Heart left ventricle (tissue), 16 donors: ENCODE measurements at regions not wholly inside any gene's neighbourhood (a gene's known extent, or its start where the extent isn't known, plus 50 kb on each side); places are given as distances from the start of the nearest gene placed in this dataset.

Experiments used
- ATAC-seq, 4 donors: fragments of 200-7000 bp; cut with Tn5 transposase; one replicate each; pipeline ENCODE4 v1.9.1; 2020 to 2022; ENCODE audit warnings: moderate library complexity in 4 of 4, mild to moderate bottlenecking in 3 of 4, moderate number of reproducible peaks in 1 of 4
- DNase-seq, 5 donors: peaks; one replicate each; pipeline ENCODE4 v3.0.0-alpha.2; 2020
- H3K27ac ChIP-seq, 12 donors: fragments of 200-600 bp; sonication (generic) in 4 of 12; one replicate each; pipeline versions ENCODE4 v1.5.0 to v1.8.0; 2016 to 2022; ENCODE audit warnings: mild to moderate bottlenecking in 2 of 12
- H3K27me3 ChIP-seq, 9 donors: fragments of 200-600 bp; sonication (generic) in 2 of 9; one replicate each; pipeline versions ENCODE4 v1.5.1 to v1.8.0; 2016 to 2022; ENCODE audit warnings: mild to moderate bottlenecking in 3 of 9
- H3K36me3 ChIP-seq, 9 donors: fragments of 200-600 bp; sonication (generic) in 2 of 9; one replicate each; pipeline versions ENCODE4 v1.5.0 to v1.8.0; 2018 to 2022; ENCODE audit warnings: mild to moderate bottlenecking in 2 of 9
- H3K4me1 ChIP-seq, 12 donors: fragments of 200-600 bp; sonication (generic) in 4 of 12; one replicate each; pipeline versions ENCODE4 v1.5.0 to v1.8.0; 2016 to 2022; ENCODE audit warnings: mild to moderate bottlenecking in 3 of 12
- H3K4me3 ChIP-seq, 12 donors: fragments of 200-600 bp; sonication (generic) in 4 of 12; one replicate each; pipeline versions ENCODE4 v1.5.0 to v1.8.0; 2017 to 2022; ENCODE audit warnings: mild to moderate bottlenecking in 9 of 12, moderate library complexity in 4 of 12
- H3K9me3 ChIP-seq, 12 donors: fragments of 200-600 bp; sonication (generic) in 4 of 12; one replicate each; pipeline versions ENCODE4 v1.5.0 to v1.8.0; 2016 to 2022; ENCODE audit warnings: mild to moderate bottlenecking in 1 of 12
- POLR2A ChIP-seq, 2 donors: fragments of 450-650 bp; IDR thresholded peaks; one replicate each; pipeline ENCODE4 v1.6.1; 2017; ENCODE audit warnings: antibody characterized with exemption in 2 of 2, mild to moderate bottlenecking in 2 of 2, moderate library complexity in 2 of 2
- WGBS, 4 donors: extraction: QIAGEN DNeasy Blood & Tissue Kit in 2 of 4; methylation state at CpG; one replicate each; pipeline versions ENCODE4 v1.1.5 to v1.1.7; 2013 to 2018; 5-methylcytosine and 5-hydroxymethylcytosine counted together
- intact Hi-C, 10 donors: fragments of 100-400 bp; cut with DNase I; formaldehyde crosslinking; loops; one replicate each; pipeline versions ENCODE4 v1.11.1 to v1.14.2; 2022
- TF ChIP-seq, protein P1 (sequence below), 12 donors: fragments of 200-600 bp; sonication (generic) in 4 of 12; IDR thresholded peaks; one replicate each; pipeline versions ENCODE4 v1.5.0 to v1.8.0; 2018 to 2022; ENCODE audit warnings: antibody characterized with exemption in 12 of 12, mild to moderate bottlenecking in 5 of 12
- donor health status: ischemic (EF 13 %, LVEDD 7.1; RV severe dilation, severe dysfunction).
- donor health status: healthy with polysubstance abuse.
- donor health status: DM: no; HTN: yes; CAD: no.
- donor health status: DM: no; HTN: no; CAD: no.
- donor health status: ischemic (EF 25% LVEDD 6.9; RV normal size, moderate dysfunction).
- donor health status: ischemic (EF 25% LVEDD 5.7; RV mildly dilated, moderate dysfunction).
- donor health status: healthy.
- donor health status: DM: yes; HTN: yes; CAD: no.
- donor health status: ischemic (EF 35%, LVEDD 5.7; RV mildly dilated, moderate dysfunction).
- donor health status: nonischemic (EF 11% LVEDD 7.7; RV severe dilation, severe dysfunction).
- donor health status: DM: yes; HTN: yes; CAD: no.
- donor health status: PGD.
- donor health status: ischemic (EF 29% LVEDD 5.4; RV normal size, mild dysfunction).
- donor health status: nonischemic (EF 23%, LVEDD 6.1; RV moderate dilation, normal function).

DNA sequence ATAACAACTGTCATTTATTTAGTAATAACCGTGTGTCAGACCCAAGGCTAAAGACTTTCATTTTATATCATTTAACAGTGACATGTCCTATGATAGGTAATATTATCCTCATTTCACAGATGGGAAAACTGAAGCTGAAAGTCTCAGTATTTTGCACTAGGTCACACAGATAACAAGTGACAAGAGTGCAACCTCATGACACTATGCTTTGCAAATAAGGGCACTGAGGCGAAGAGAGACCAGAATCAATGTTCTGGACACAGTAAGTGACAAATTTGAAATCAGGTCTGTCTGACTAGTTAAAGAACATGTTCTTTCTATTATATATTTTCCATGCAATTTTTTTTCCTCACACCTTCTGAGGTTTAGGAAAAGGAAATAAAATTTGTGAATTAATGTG lies 585.7 kb downstream of the LRRC70 start:
- Histone ChIP-seq H3K4me3 (no peak overlapping the region), H3K27ac (no peak overlapping the region), H3K27me3 (no peaks in the 10 kb centered on the region), H3K4me1 (no peaks in the 10 kb centered on the region), H3K36me3 (no peaks in the 10 kb centered on the region), H3K9me3 (no peaks in the 10 kb centered on the region)
- ATAC-seq (no peak), DNase-seq (no peak)
- WGBS, 4 donors, result 63 to 94% (median 91%) methylated on average over 2 of the region's 2 CpGs
- intact Hi-C loops, result no loop called here
- TF ChIP-seq, protein P1, sequence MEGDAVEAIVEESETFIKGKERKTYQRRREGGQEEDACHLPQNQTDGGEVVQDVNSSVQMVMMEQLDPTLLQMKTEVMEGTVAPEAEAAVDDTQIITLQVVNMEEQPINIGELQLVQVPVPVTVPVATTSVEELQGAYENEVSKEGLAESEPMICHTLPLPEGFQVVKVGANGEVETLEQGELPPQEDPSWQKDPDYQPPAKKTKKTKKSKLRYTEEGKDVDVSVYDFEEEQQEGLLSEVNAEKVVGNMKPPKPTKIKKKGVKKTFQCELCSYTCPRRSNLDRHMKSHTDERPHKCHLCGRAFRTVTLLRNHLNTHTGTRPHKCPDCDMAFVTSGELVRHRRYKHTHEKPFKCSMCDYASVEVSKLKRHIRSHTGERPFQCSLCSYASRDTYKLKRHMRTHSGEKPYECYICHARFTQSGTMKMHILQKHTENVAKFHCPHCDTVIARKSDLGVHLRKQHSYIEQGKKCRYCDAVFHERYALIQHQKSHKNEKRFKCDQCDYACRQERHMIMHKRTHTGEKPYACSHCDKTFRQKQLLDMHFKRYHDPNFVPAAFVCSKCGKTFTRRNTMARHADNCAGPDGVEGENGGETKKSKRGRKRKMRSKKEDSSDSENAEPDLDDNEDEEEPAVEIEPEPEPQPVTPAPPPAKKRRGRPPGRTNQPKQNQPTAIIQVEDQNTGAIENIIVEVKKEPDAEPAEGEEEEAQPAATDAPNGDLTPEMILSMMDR (IDR thresholded peaks at IDR 0.05), result no peak
- no peak for TF ChIP-seq POLR2A (IDR thresholded peaks at IDR 0.05)

DNA sequence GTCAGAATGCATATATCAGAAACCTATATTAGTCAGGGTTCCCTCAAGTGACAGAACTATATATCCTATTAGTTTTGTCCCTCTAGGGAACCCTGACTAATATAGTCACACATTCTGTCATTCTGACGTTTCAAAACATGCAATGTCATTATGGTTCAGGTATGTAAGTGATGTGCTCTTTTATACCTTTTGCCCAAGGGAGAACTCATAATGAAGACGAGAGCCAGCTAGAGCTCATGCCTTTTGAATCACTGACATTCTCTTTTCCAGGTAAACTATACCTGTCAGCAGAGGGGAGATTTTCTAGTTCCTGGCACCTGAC lies 576.7 kb downstream of the LRRC70 start:
- TF ChIP-seq, protein P1 (IDR thresholded peaks at IDR 0.05), result no peak
- TF ChIP-seq POLR2A (IDR thresholded peaks at IDR 0.05), result no peak
- WGBS, 4 donors, result 62 to 84% (median 75%) methylated on average over 2 of the region's 2 CpGs
- no peaks in the 10 kb centered on the region for H3K36me3 ChIP-seq
- no peak overlapping the region for H3K4me3 ChIP-seq
- H3K27ac ChIP-seq, result no peak overlapping the region
- H3K4me1 ChIP-seq, result no peaks in the 10 kb centered on the region
- no peak for DNase-seq
- intact Hi-C loops, result no loop called here
- no peaks in the 10 kb centered on the region for H3K9me3 ChIP-seq
- no peak for ATAC-seq
- no peaks in the 10 kb centered on the region for H3K27me3 ChIP-seq

DNA sequence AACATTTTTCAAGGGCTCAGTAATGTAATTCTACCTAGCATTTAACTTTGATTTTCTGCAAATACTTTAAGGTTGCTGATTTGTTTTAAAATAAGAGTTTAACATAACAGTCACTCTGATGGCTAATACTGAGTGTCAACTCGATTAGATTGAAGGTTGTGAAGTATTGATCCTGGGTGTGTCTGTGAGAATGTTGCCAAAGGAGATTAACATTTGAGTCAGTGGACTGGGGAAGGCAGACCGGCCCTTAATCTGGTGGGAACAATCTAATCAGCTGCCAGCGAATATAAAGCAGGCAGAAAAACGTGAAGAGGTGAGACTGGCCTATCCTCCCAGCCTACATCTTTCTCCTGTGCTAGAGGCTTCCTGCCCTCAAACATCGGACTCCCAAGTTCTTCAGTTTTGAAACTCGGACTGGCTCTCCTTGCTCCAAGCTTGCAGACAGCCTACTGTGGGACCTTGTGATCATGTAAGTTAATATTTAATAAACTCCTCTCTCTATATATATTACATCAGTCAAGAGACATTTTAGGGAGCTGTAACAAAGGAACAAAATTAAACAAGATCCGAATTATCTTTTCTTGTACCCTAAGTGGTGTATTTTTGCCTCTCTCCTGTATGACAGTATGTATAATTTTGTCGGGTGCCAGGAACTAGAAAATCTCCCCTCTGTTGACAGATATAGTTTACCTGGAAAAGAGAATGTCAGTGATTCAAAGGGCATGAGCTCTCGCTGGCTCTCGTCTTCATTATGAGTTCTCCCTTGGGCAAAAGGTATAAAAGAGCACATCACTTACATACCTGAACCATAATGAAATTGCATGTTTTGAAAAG lies 576.1 kb downstream of the LRRC70 start:
- Histone ChIP-seq H3K27ac (no peak overlapping the region), H3K27me3 (no peaks in the 10 kb centered on the region), H3K9me3 (no peaks in the 10 kb centered on the region), H3K4me1 (no peaks in the 10 kb centered on the region), H3K36me3 (no peaks in the 10 kb centered on the region), H3K4me3 (no peak overlapping the region)
- TF ChIP-seq, protein P1 (IDR thresholded peaks at IDR 0.05), result no peak
- no peak for TF ChIP-seq POLR2A (IDR thresholded peaks at IDR 0.05)
- WGBS, 4 donors, result 73 to 81% (median 78%) methylated on average over 10 of the region's 10 CpGs
- no peak for ATAC-seq
- intact Hi-C loops, result no loop called here
- no peak for DNase-seq

DNA sequence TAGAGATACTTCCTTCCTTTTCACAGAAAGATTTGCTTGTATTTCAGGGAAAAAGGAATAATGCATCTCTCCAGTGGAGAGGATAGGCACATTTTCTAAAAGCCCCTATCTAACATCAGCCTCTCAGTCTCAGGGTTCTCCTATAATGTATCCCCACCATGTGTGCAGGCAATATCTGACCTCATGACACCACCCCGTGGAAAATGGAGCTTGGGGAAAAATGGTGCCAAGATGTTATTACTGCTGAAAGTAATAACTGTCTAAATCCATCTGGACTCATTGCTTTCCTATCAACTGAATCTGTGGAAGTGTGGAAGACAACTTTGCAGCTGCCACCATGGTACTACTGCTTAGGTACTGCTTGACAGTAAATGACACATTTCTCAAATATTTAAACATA lies 574.3 kb downstream of the LRRC70 start:
- no peak for ATAC-seq
- Histone ChIP-seq H3K27me3 (no peaks in the 10 kb centered on the region), H3K27ac (no peak overlapping the region), H3K9me3 (no peaks in the 10 kb centered on the region), H3K36me3 (no peaks in the 10 kb centered on the region), H3K4me1 (no peaks in the 10 kb centered on the region), H3K4me3 (no peak overlapping the region)
- TF ChIP-seq, protein P1 (IDR thresholded peaks at IDR 0.05), result no peak
- no peak for TF ChIP-seq POLR2A (IDR thresholded peaks at IDR 0.05)
- intact Hi-C loops, result no loop called here
- WGBS, 4 donors, result 44 to 76% (median 62%) methylated on average over 1 of the region's 1 CpG
- no peak for DNase-seq
